ENCODE measurements at regions not wholly inside any gene's neighbourhood (a gene's known extent, or its start where the extent isn't known, plus 50 kb on each side); places are given as distances from the start of the nearest gene placed in this dataset.

- TF ChIP-seq CTCF (IDR thresholded peaks at IDR 0.05; ENCODE audit: low read depth, low read length) (no peak), POLR2A (IDR thresholded peaks at IDR 0.05; ENCODE audit: extremely low read depth, insufficient read length) (no peak), MAX (IDR thresholded peaks at IDR 0.05; ENCODE audit: low read depth, low read length) (no peak)
These were observed 696.0 kb upstream of the LMO3 start for GRCh38 chr12:17302001-17302400.

All from NB4 (cell line).